GM12878 (cell line): ENCODE measurements at regions not wholly inside any gene's neighbourhood (a gene's known extent, or its start where the extent isn't known, plus 50 kb on each side); places are given as distances from the start of the nearest gene placed in this dataset.

Experiments
- ATAC-seq: fragments of 200-7000 bp; cut with Tn5 transposase; 3 replicates; pipeline ENCODE4 v1.9.1; 2020; ENCODE audit warnings: mild to moderate bottlenecking, moderate library complexity
- BruUV-seq: library from RNA; stranded (reverse); fragments of 400-500 nt; replicated peaks from 2 replicates; lab custom pipeline; 2021; lab: Mats Ljungman, UMichigan
- CTCF ChIA-PET: fragments of 300-600 bp; sonication (Branson Sonifier 250); formaldehyde crosslinking; extraction: SDS; loops from one replicate; lab custom pipeline; 2021; ENCODE audit warnings: inconsistent platforms; lab: Yijun Ruan, JAX
- POLR2A ChIA-PET: fragments of 350-600 bp; formaldehyde crosslinking; extraction: SDS; loops from one replicate; lab custom pipeline; 2021; ENCODE audit warnings: inconsistent platforms; lab: Charles Lee
- RAD21 ChIA-PET: fragments of 300-600 bp; sonication (Branson Sonifier 250); formaldehyde crosslinking; loops from one replicate; lab custom pipeline; 2023; ENCODE audit warnings: antibody characterized with exemption; ENCODE audit not compliant: unreplicated experiment; lab: Charles Lee
- SMC1A ChIA-PET: fragments of 300-600 bp; sonication (Branson Sonifier 250); formaldehyde crosslinking; loops from one replicate; lab custom pipeline; 2023; ENCODE audit not compliant: unreplicated experiment, uncharacterized antibody; lab: Charles Lee
- DNase-seq: peaks from one replicate; pipeline ENCODE4 v3.0.0-alpha.2; 2011; ENCODE audit warnings: low read depth, low spot score
- FAIRE-seq: peaks from 3 replicates; lab custom pipeline; 2011; peaks lifted over from hg19 to GRCh38; lab: Jason Lieb, UNC
- H2AFZ ChIP-seq: 2 replicates; pipeline ENCODE4 v1.6.0; 2011; ENCODE audit warnings: low read depth, low read length, control low read depth; ENCODE audit not compliant: control insufficient read depth
- H3K27ac ChIP-seq: 2 replicates; pipeline ENCODE4 v1.5.1; 2011; ENCODE audit warnings: control low read depth; ENCODE audit not compliant: control insufficient read depth, insufficient read depth
- H3K27me3 ChIP-seq, 2 experiments: replicated peaks in 1 of 2; 2 replicates each; pipeline versions ENCODE4 v1.6.0 to v1.6.1; 2011; ENCODE audit warnings: low read length in 1 of 2; ENCODE audit not compliant: control insufficient read depth in 2 of 2, insufficient read depth in 2 of 2
- H3K36me3 ChIP-seq, 2 experiments: 2 replicates each; pipeline ENCODE4 v1.5.1; 2011; ENCODE audit warnings: low read length in 1 of 2; ENCODE audit not compliant: control insufficient read depth in 2 of 2, insufficient read depth in 2 of 2
- H3K4me1 ChIP-seq: 2 replicates; pipeline ENCODE4 v1.6.1; 2011; ENCODE audit warnings: mild to moderate bottlenecking, low read length, moderate library complexity, mixed read lengths; ENCODE audit not compliant: control insufficient read depth, insufficient read depth
- H3K4me2 ChIP-seq: 2 replicates; pipeline ENCODE4 v1.6.0; 2011; ENCODE audit warnings: control low read depth; ENCODE audit not compliant: control insufficient read depth, insufficient read depth
- H3K4me3 ChIP-seq: fragments of 200-600 bp; sonication (generic); 2 replicates; pipeline ENCODE4 v1.5.1; 2016
- H3K79me2 ChIP-seq: 2 replicates; pipeline ENCODE4 v1.6.0; 2011; ENCODE audit warnings: low read length; ENCODE audit not compliant: control insufficient read depth, insufficient read depth
- H3K9ac ChIP-seq: 2 replicates; pipeline ENCODE4 v1.8.0; 2011; ENCODE audit warnings: low read length, control low read depth, mixed read lengths; ENCODE audit not compliant: control insufficient read depth, insufficient read depth
- H3K9me3 ChIP-seq: replicated peaks from 3 replicates; pipeline ENCODE4 v1.5.1; 2011; ENCODE audit warnings: mild to moderate bottlenecking, low read length; ENCODE audit not compliant: control insufficient read depth, insufficient read depth
- H4K20me1 ChIP-seq: 2 replicates; pipeline ENCODE4 v1.6.0; 2011; ENCODE audit not compliant: control insufficient read depth, insufficient read depth
- ATF7 ChIP-seq: fragments of 450-650 bp; IDR thresholded peaks from 2 replicates; pipeline ENCODE4 v1.6.1; 2016; ENCODE audit warnings: low read depth, mild to moderate bottlenecking
- BACH1 ChIP-seq: fragments of 450-650 bp; IDR thresholded peaks from 2 replicates; pipeline ENCODE4 v1.6.1; 2017; ENCODE audit warnings: mild to moderate bottlenecking, borderline replicate concordance
- CBX3 ChIP-seq: fragments of 200-600 bp; sonication (generic); IDR thresholded peaks from 2 replicates; pipeline ENCODE4 v1.6.1; 2016; ENCODE audit warnings: low read depth, borderline replicate concordance
- CREB1 ChIP-seq: IDR thresholded peaks from 2 replicates; pipeline ENCODE4 v1.6.1; 2012; ENCODE audit warnings: low read depth, mild to moderate bottlenecking, inconsistent platforms
- HCFC1 ChIP-seq: fragments of 150-350 bp; IDR thresholded peaks from 2 replicates; pipeline ENCODE4 v1.6.1; 2014; ENCODE audit warnings: low read length
- HDAC6 ChIP-seq: fragments of 200-600 bp; sonication (generic); IDR thresholded peaks from one replicate; pipeline ENCODE4 v1.8.0; 2017; ENCODE audit warnings: antibody characterized with exemption; ENCODE audit not compliant: unreplicated experiment
- LARP7 ChIP-seq: fragments of 450-650 bp; IDR thresholded peaks from 2 replicates; pipeline ENCODE4 v1.6.1; 2017; ENCODE audit warnings: mild to moderate bottlenecking
- MTA2 ChIP-seq: fragments of 450-650 bp; IDR thresholded peaks from 2 replicates; pipeline ENCODE4 v1.6.1; 2016; ENCODE audit warnings: low read depth, mild to moderate bottlenecking, moderate library complexity
- POU2F2 ChIP-seq: IDR thresholded peaks from 3 replicates; pipeline ENCODE4 v1.6.1; 2011; ENCODE audit warnings: low read depth, mild to moderate bottlenecking, low read length, borderline replicate concordance
- SIN3A ChIP-seq: IDR thresholded peaks from 2 replicates; pipeline ENCODE4 v1.6.1; 2012; ENCODE audit warnings: low read depth, low read length, improper control_type of control experiment
- SIX5 ChIP-seq: IDR thresholded peaks from 2 replicates; pipeline ENCODE4 v1.6.1; 2011; ENCODE audit warnings: mild to moderate bottlenecking, low read depth, low read length, moderate library complexity; ENCODE audit not compliant: severe bottlenecking
- SMAD5 ChIP-seq: IDR thresholded peaks from 2 replicates; pipeline ENCODE4 v1.6.1; 2016; ENCODE audit warnings: antibody characterized with exemption, low read depth
- TBL1XR1 ChIP-seq: IDR thresholded peaks from 2 replicates; pipeline ENCODE4 v1.6.1; 2012; ENCODE audit warnings: low read depth, low read length, improper control_type of control experiment
- TCF12 ChIP-seq: IDR thresholded peaks from 2 replicates; pipeline ENCODE4 v1.6.1; 2011; ENCODE audit warnings: low read depth, mild to moderate bottlenecking, low read length
- TCF3 ChIP-seq: IDR thresholded peaks from 2 replicates; pipeline ENCODE4 v1.6.1; 2012; ENCODE audit warnings: low read depth, mild to moderate bottlenecking, low read length, borderline replicate concordance; ENCODE audit not compliant: insufficient read depth
- ZBTB40 ChIP-seq: fragments of 450-650 bp; IDR thresholded peaks from 2 replicates; pipeline ENCODE4 v1.6.1; 2016; ENCODE audit warnings: mild to moderate bottlenecking, moderate library complexity, borderline replicate concordance
- WGBS: methylation state at CpG from one replicate; pipeline ENCODE4 v1.1.6; 2016; ENCODE audit warnings: low lambda C conversion rate; ENCODE audit not compliant: insufficient replicate concordance, insufficient coverage; ENCODE audit errors: missing lambda C conversion rate; 5-methylcytosine and 5-hydroxymethylcytosine counted together
- in situ Hi-C: fragments of 300-500 bp; cut with MboI; formaldehyde crosslinking; loops from 9 replicates; pipeline ENCODE4 v1.14.3; 2018; ENCODE audit warnings: mixed read lengths
- intact Hi-C: fragments of 100-400 bp; cut with micrococcal nuclease; formaldehyde crosslinking; loops from one replicate; pipeline ENCODE4 v1.14.2; 2022; ENCODE audit not compliant: unreplicated experiment

- TF ChIP-seq BACH1 (no peak), ATF7 (no peak), CBX3 (no peak)
Measured at GRCh38 chr19:13573056-13573667, 66.9 kb upstream of the CACNA1A start (continued).

- ChIA-PET CTCF (no interaction called here), RAD21 (no interaction called here)
- 15% methylated on average over 4 of the region's 4 CpGs for WGBS
Measured at GRCh38 chr19:13561461-13561860, 55.2 kb upstream of the CACNA1A start.

GRCh38 chr19:13557756-13558398, 51.6 kb upstream of the CACNA1A start:
- Histone ChIP-seq H3K9me3 (no peaks in the 10 kb centered on the region), H2AFZ (no peak overlapping the region), H3K4me1 (no peaks in the 10 kb centered on the region), H3K4me2 (no peak overlapping the region), H3K27ac (no peak overlapping the region), H3K9ac (no peak overlapping the region), H3K27me3 (no peaks in the 10 kb centered on the region), H3K4me3 (no peak overlapping the region), H4K20me1 (no peaks in the 10 kb centered on the region), H3K79me2 (no peaks in the 10 kb centered on the region), H3K36me3 (no peaks in the 10 kb centered on the region)
- RAD21 ChIA-PET, result no interaction called here
- POLR2A ChIA-PET, result no interaction called here
- no TSS peak for BruUV-seq
- in situ Hi-C loops, result no loop called here
- ATAC-seq (no peak), FAIRE-seq (no peak), DNase-seq (no peak)
- intact Hi-C loops, result no loop called here
- CTCF ChIA-PET, result no interaction called here
- WGBS, result 45% methylated on average over 7 of the region's 7 CpGs
- SMC1A ChIA-PET, result no interaction called here
- TF ChIP-seq CREB1 (no peak), SIX5 (peak; percentile 50), HCFC1 (peak; percentile 50; the same call in 1 of the 2 replicates), HDAC6 (no peak), TCF12 (no peak), ZBTB40 (no peak), TCF3 (no peak), SMAD5 (no peak)

More at GRCh38 chr19:13561461-13561860, 55.2 kb upstream of the CACNA1A start:
- ChIA-PET POLR2A (no interaction called here), SMC1A (no interaction called here)
- no peaks in the 10 kb centered on the region for H3K9me3 ChIP-seq
- H3K4me1 ChIP-seq, result no peaks in the 10 kb centered on the region
- no peaks in the 10 kb centered on the region for H3K36me3 ChIP-seq
- intact Hi-C loops, result no loop called here
- H3K4me2 ChIP-seq, result no peak overlapping the region
- ATAC-seq (no peak), DNase-seq (no peak), FAIRE-seq (no peak)
- no TSS peak for BruUV-seq
- no peak overlapping the region for H2AFZ ChIP-seq
- H3K27ac ChIP-seq, result no peak overlapping the region
- H3K4me3 ChIP-seq, result no peak overlapping the region
- no peaks in the 10 kb centered on the region for H3K27me3 ChIP-seq
- no peak overlapping the region for H3K9ac ChIP-seq
- no peak for TF ChIP-seq SIN3A
- no peak for TF ChIP-seq LARP7
- TF ChIP-seq MTA2, result no peak
- no peak for TF ChIP-seq TBL1XR1
- no peak for TF ChIP-seq POU2F2
- in situ Hi-C loops, result no loop called here
- no peaks in the 10 kb centered on the region for H4K20me1 ChIP-seq
- H3K79me2 ChIP-seq, result no peaks in the 10 kb centered on the region
